ENCODE measurements at regions not wholly inside any gene's neighbourhood (a gene's known extent, or its start where the extent isn't known, plus 50 kb on each side); places are given as distances from the start of the nearest gene placed in this dataset.

DNA sequence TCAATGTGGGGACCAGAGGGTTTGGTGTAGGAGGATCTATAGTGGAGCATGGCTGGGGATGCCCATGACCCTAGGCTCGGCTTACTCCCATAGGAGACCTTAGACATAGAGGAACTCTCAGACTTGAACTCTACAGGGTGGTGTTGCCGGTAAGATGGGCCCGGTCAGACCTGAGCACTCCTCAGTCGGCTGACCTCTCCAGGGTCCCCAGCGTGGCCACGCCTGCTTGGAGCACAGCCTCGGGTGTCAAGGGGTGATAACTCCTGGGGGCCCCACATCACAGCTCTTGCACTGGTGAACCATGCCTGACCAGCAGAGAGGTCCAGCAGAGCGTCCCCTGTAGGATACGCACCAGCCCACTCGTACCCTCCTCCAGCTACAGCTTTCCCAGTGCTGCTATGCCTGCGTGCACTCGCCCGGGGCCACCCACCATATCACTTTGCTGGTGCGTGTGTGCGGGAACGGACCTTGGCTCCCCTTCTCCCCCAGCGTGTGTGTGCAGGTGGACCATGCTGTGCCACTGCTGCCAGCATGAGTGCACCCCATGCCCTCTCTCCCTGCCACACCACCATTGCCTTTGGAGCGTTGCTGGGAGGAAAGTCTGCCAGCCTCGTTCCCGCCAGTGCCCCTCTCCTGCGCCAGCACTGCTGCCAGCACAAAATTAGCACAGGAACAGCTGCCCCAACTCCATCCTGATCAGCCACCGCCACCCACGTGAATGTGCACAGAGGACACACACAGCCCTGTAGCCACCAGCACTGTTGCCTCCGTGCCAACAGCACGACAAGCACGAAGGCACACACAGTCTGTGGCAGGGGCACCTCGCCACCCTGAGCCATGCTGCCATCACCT is 806.6 kb downstream of the GLUD2 start:
- DNase-seq (ENCODE audit: low read depth, low spot score) = no peak
- Histone ChIP-seq H2AFZ (ENCODE audit: control insufficient read depth, low read depth, low read length) (no peak overlapping the region), H3K27ac (ENCODE audit: control insufficient read depth, insufficient read depth) (no peak overlapping the region), H3K4me2 (ENCODE audit: control insufficient read depth, insufficient read depth) (no peak overlapping the region), H3K36me3 (ENCODE audit: control insufficient read depth in 2 of 2, insufficient read depth in 2 of 2, low read length in 1 of 2) (no peaks in the 10 kb centered on the region), H3K79me2 (ENCODE audit: control insufficient read depth, insufficient read depth, low read length) (no peaks in the 10 kb centered on the region), H3K9me3 (replicated peaks; ENCODE audit: control insufficient read depth, insufficient read depth, low read length) (no peaks in the 10 kb centered on the region), H4K20me1 (ENCODE audit: control insufficient read depth, insufficient read depth) (no peaks in the 10 kb centered on the region), H3K4me3 (no peak overlapping the region), H3K27me3 (replicated peaks in 1 of 2; ENCODE audit: control insufficient read depth in 2 of 2, insufficient read depth in 2 of 2, low read length in 1 of 2) (no peaks in the 10 kb centered on the region), H3K9ac (ENCODE audit: control insufficient read depth, insufficient read depth, low read length) (no peak overlapping the region), H3K4me1 (ENCODE audit: control insufficient read depth, insufficient read depth, low read length) (no peaks in the 10 kb centered on the region)
- ChIA-PET CTCF (no interaction called here), SMC1A (ENCODE audit: uncharacterized antibody, unreplicated experiment) (interaction anchor here (0.6 kb wide), 1 partner anchor 790 kb away, joined by 3 read pairs; no protein-coding TSS in a partner anchor), RAD21 (ENCODE audit: unreplicated experiment) (no interaction called here), POLR2A (no interaction called here)
- 46% methylated on average over 27 of the region's 27 CpGs for WGBS (ENCODE audit: insufficient coverage, insufficient replicate concordance, low lambda C conversion rate, missing lambda C conversion rate)
- intact Hi-C loops (cut with micrococcal nuclease; ENCODE audit: unreplicated experiment) = no loop called here
- TF ChIP-seq POU2F2 (IDR thresholded peaks at IDR 0.05; ENCODE audit: borderline replicate concordance, low read depth, low read length) = no peak
- FAIRE-seq = no peak
- BruUV-seq (replicated peaks) = no TSS peak
- in situ Hi-C loops (cut with MboI) = no loop called here
- ATAC-seq = no peak

GRCh38 chrX:121854614-121854911 is 807.2 kb downstream of the GLUD2 start:
- no peak for FAIRE-seq
- Histone ChIP-seq H3K79me2 (ENCODE audit: control insufficient read depth, insufficient read depth, low read length) (no peaks in the 10 kb centered on the region), H4K20me1 (ENCODE audit: control insufficient read depth, insufficient read depth) (no peaks in the 10 kb centered on the region), H3K4me1 (ENCODE audit: control insufficient read depth, insufficient read depth, low read length) (no peaks in the 10 kb centered on the region), H2AFZ (ENCODE audit: control insufficient read depth, low read depth, low read length) (no peak overlapping the region), H3K9me3 (replicated peaks; ENCODE audit: control insufficient read depth, insufficient read depth, low read length) (no peaks in the 10 kb centered on the region), H3K36me3 (ENCODE audit: control insufficient read depth in 2 of 2, insufficient read depth in 2 of 2, low read length in 1 of 2) (no peaks in the 10 kb centered on the region), H3K27ac (ENCODE audit: control insufficient read depth, insufficient read depth) (no peak overlapping the region), H3K27me3 (replicated peaks in 1 of 2; ENCODE audit: control insufficient read depth in 2 of 2, insufficient read depth in 2 of 2, low read length in 1 of 2) (no peaks in the 10 kb centered on the region), H3K4me3 (no peak overlapping the region), H3K4me2 (ENCODE audit: control insufficient read depth, insufficient read depth) (no peak overlapping the region), H3K9ac (ENCODE audit: control insufficient read depth, insufficient read depth, low read length) (no peak overlapping the region)
- BruUV-seq (replicated peaks) = no TSS peak
- no peak for DNase-seq (ENCODE audit: low read depth, low spot score)
- intact Hi-C loops (cut with micrococcal nuclease; ENCODE audit: unreplicated experiment) (no loop called here), in situ Hi-C loops (cut with MboI) (no loop called here)
- CTCF ChIA-PET = no interaction called here
- POLR2A ChIA-PET = no interaction called here
- SMC1A ChIA-PET (ENCODE audit: uncharacterized antibody, unreplicated experiment) = no interaction called here
- 32% methylated on average over 5 of the region's 5 CpGs for WGBS (ENCODE audit: insufficient coverage, insufficient replicate concordance, low lambda C conversion rate, missing lambda C conversion rate)
- TF ChIP-seq ZBED1 (IDR thresholded peaks at IDR 0.05; ENCODE audit: borderline replicate concordance) (no peak), ESRRA (IDR thresholded peaks at IDR 0.05; ENCODE audit: low read length) (no peak), PAX5 (IDR thresholded peaks at IDR 0.05; ENCODE audit: borderline replicate concordance, low read depth, low read length) (no peak), SMAD5 (IDR thresholded peaks at IDR 0.05; ENCODE audit: low read depth) (no peak), SUZ12 (IDR thresholded peaks at IDR 0.05; ENCODE audit: unreplicated experiment) (no peak), BRCA1 (IDR thresholded peaks at IDR 0.05; ENCODE audit: low read depth, low read length) (no peak), ZNF217 (IDR thresholded peaks at IDR 0.05) (no peak), RFX5 (IDR thresholded peaks at IDR 0.05; ENCODE audit: low read depth, low read length) (no peak), RAD51 (IDR thresholded peaks at IDR 0.05) (no peak), PAX8 (IDR thresholded peaks at IDR 0.05) (no peak), MAX (IDR thresholded peaks at IDR 0.05; ENCODE audit: low read depth, low read length) (no peak), USF1 (IDR thresholded peaks at IDR 0.05; ENCODE audit: borderline replicate concordance, extremely low read length, insufficient read depth, low read depth, low read length) (no peak), NBN (IDR thresholded peaks at IDR 0.05) (no peak), STAT1 (conservative IDR thresholded peaks at IDR 0.05) (no peak), NFYB (IDR thresholded peaks at IDR 0.05; ENCODE audit: insufficient read depth, low read depth, low read length) (no peak), CHD2 (IDR thresholded peaks at IDR 0.05; ENCODE audit: borderline replicate concordance, low read depth, low read length) (no peak)
- no peak for ATAC-seq
- RAD21 ChIA-PET (ENCODE audit: unreplicated experiment) = no interaction called here

Data from GM12878 (cell line).